K562 (cell line): ENCODE measurements at regions not wholly inside any gene's neighbourhood (a gene's known extent, or its start where the extent isn't known, plus 50 kb on each side); places are given as distances from the start of the nearest gene placed in this dataset.

ENCODE experiments used
- ATAC-seq: fragments of 200-7000 bp; cut with Tn5 transposase; 3 replicates; pipeline ENCODE4 v1.9.1; 2020; ENCODE audit warnings: moderate library complexity
- BruUV-seq: library from RNA; stranded (reverse); fragments of 400-500 nt; replicated peaks from 2 replicates; lab custom pipeline; 2021; lab: Mats Ljungman, UMichigan
- CTCF ChIA-PET: fragments of 300-600 bp; formaldehyde crosslinking; extraction: SDS; loops from one replicate; lab custom pipeline; 2021; ENCODE audit warnings: low intra/inter-chr PET ratio; lab: Yijun Ruan, JAX
- POLR2A ChIA-PET: fragments of 300-600, 350-650 bp; sonication (Branson Sonifier 250); formaldehyde crosslinking; extraction: SDS; loops from one replicate; lab custom pipeline; 2021; ENCODE audit warnings: antibody characterized with exemption, inconsistent platforms; lab: Yijun Ruan, JAX
- DNase-seq, 4 experiments: peaks; one replicate each; pipeline versions ENCODE4 v3.0.0 to v3.0.0-alpha.2; 2011 to 2018; ENCODE audit warnings: low spot score in 3 of 4, mixed read lengths in 3 of 4; ENCODE audit errors: extremely low read depth in 1 of 4
- FAIRE-seq: peaks from 2 replicates; lab custom pipeline; 2011; peaks lifted over from hg19 to GRCh38; lab: Jason Lieb, UNC
- H2AFZ ChIP-seq: 2 replicates; pipeline ENCODE4 v1.6.0; 2011; ENCODE audit warnings: low read depth, low read length, control low read depth, inconsistent platforms
- H3K27ac ChIP-seq: fragments of 200-600 bp; 3 replicates; pipeline ENCODE4 v1.8.0; 2011; ENCODE audit warnings: low read depth, mild to moderate bottlenecking, control low read depth, inconsistent platforms, low read length, moderate library complexity, mixed read lengths; ENCODE audit errors: extremely low read depth
- H3K27me3 ChIP-seq, 2 experiments: fragments of 300-600 bp in 1 of 2; 2 replicates in 1 of 2; 3 replicates in 1 of 2; pipeline versions ENCODE4 v1.6.0 to v1.8.0; 2011; ENCODE audit warnings: inconsistent platforms in 2 of 2, low read length in 2 of 2, mild to moderate bottlenecking in 1 of 2, mixed read lengths in 1 of 2, moderate library complexity in 1 of 2; ENCODE audit not compliant: control insufficient read depth in 2 of 2, insufficient read depth in 2 of 2
- H3K36me3 ChIP-seq: fragments of 300-600 bp; 3 replicates; pipeline ENCODE4 v1.8.0; 2011; ENCODE audit warnings: mild to moderate bottlenecking, low read length, inconsistent platforms; ENCODE audit not compliant: control insufficient read depth, insufficient read depth
- H3K4me1 ChIP-seq, 2 experiments: fragments of 200-600 bp in 1 of 2; replicated peaks in 1 of 2; 2 replicates in 1 of 2; 3 replicates in 1 of 2; pipeline versions ENCODE4 v1.5.1 to v1.8.0; 2011; ENCODE audit warnings: inconsistent platforms in 2 of 2, low read length in 2 of 2, mild to moderate bottlenecking in 1 of 2, mixed read lengths in 1 of 2, moderate library complexity in 1 of 2; ENCODE audit not compliant: control insufficient read depth in 2 of 2, insufficient read depth in 2 of 2
- H3K4me2 ChIP-seq: 2 replicates; pipeline ENCODE4 v1.6.1; 2011; ENCODE audit warnings: low read length, control low read depth, inconsistent platforms, mixed read lengths; ENCODE audit not compliant: insufficient read depth
- H3K4me3 ChIP-seq: fragments of 200-600 bp; sonication (generic), shearing (Covaris generic); 2 replicates; pipeline ENCODE4 v1.5.1; 2016; ENCODE audit warnings: control low read depth, inconsistent platforms
- H3K79me2 ChIP-seq: fragments of 200-600 bp; 3 replicates; pipeline ENCODE4 v1.8.0; 2011; ENCODE audit warnings: low read length, inconsistent platforms; ENCODE audit not compliant: control insufficient read depth, insufficient read depth
- H3K9ac ChIP-seq, 2 experiments: 2 replicates each; pipeline versions ENCODE4 v1.6.0 to v1.6.1; 2011; ENCODE audit warnings: low read depth in 2 of 2, low read length in 2 of 2, control low read depth in 1 of 2, inconsistent platforms in 1 of 2, mild to moderate bottlenecking in 1 of 2, mixed read lengths in 1 of 2; ENCODE audit not compliant: insufficient read depth in 1 of 2
- H3K9me1 ChIP-seq: one replicate; pipeline ENCODE4 v1.6.0; 2011; ENCODE audit warnings: inconsistent platforms, mild to moderate bottlenecking, low read length, moderate library complexity; ENCODE audit not compliant: control insufficient read depth, insufficient read depth
- H3K9me3 ChIP-seq: replicated peaks from 2 replicates; pipeline ENCODE4 v1.5.1; 2011; ENCODE audit warnings: low read depth, low read length, inconsistent platforms; ENCODE audit not compliant: control insufficient read depth, insufficient read depth
- H4K20me1 ChIP-seq: replicated peaks from 2 replicates; pipeline ENCODE4 v1.6.1; 2011; ENCODE audit warnings: low read length, inconsistent platforms, mixed read lengths; ENCODE audit not compliant: control insufficient read depth, insufficient read depth
- ELK1 ChIP-seq: sonication (generic); formaldehyde crosslinking; IDR thresholded peaks from 2 replicates; pipeline ENCODE4 v1.8.1; 2022; ENCODE audit warnings: missing genetic modification reagents
- ELK3 ChIP-seq: fragments of 450-650 bp; formaldehyde crosslinking; IDR thresholded peaks from 2 replicates; pipeline ENCODE4 v1.4.0; 2020; ENCODE audit warnings: mild to moderate bottlenecking
- ESRRA ChIP-seq: fragments of 450-650 bp; IDR thresholded peaks from 2 replicates; pipeline ENCODE4 v1.6.1; 2014; ENCODE audit warnings: low read depth, mild to moderate bottlenecking, moderate library complexity, borderline replicate concordance
- HDAC6 ChIP-seq: IDR thresholded peaks from 2 replicates; pipeline ENCODE4 v1.6.1; 2012; ENCODE audit warnings: low read depth, mild to moderate bottlenecking, control low read depth, inconsistent platforms, low read length, moderate library complexity
- MAFG ChIP-seq: fragments of 450-650 bp; conservative IDR thresholded peaks from 2 replicates; pipeline ENCODE4 v1.6.1; 2016; ENCODE audit warnings: missing genetic modification characterization, missing compliant biosample characterization
- PHF20 ChIP-seq: fragments of 450-650 bp; IDR thresholded peaks from 2 replicates; pipeline ENCODE4 v1.6.1; 2018; ENCODE audit not compliant: partially characterized antibody
- SNAPC5 ChIP-seq: fragments of 250-450 bp; sonication (Bioruptor Pico); IDR thresholded peaks from 2 replicates; pipeline ENCODE4 v1.8.0; 2021; ENCODE audit warnings: moderate library complexity, mild to moderate bottlenecking, inconsistent platforms
- ZBTB1 ChIP-seq: sonication (generic); formaldehyde crosslinking; IDR thresholded peaks from 2 replicates; pipeline ENCODE4 v1.8.1; 2023; ENCODE audit warnings: missing genetic modification reagents, low read depth, mild to moderate bottlenecking, borderline replicate concordance
- ZBTB11 ChIP-seq, 3 experiments: fragments of 200-800 bp in 1 of 3; fragments of 250-450 bp in 1 of 3; fragments of 450-650 bp in 1 of 3; sonication (Bioruptor Pico) in 1 of 3; sonication (Bioruptor generic) in 1 of 3; formaldehyde crosslinking in 1 of 3; IDR thresholded peaks; 2 replicates each; pipeline versions ENCODE4 v1.6.1 to v1.8.0; 2016 to 2022; ENCODE audit warnings: mild to moderate bottlenecking in 2 of 3, missing genetic modification characterization in 2 of 3, missing compliant biosample characterization in 1 of 3, moderate library complexity in 1 of 3
- ZNF239 ChIP-seq: fragments of 250-450 bp; sonication (Bioruptor Pico); IDR thresholded peaks from 2 replicates; pipeline ENCODE4 v1.4.0; 2020; ENCODE audit warnings: mild to moderate bottlenecking
- ZNF280B ChIP-seq: fragments of 250-450 bp; sonication (Bioruptor Pico); IDR thresholded peaks from 2 replicates; pipeline ENCODE4 v1.5.1; 2021; ENCODE audit warnings: mild to moderate bottlenecking
- ZNF75A ChIP-seq: fragments of 450-650 bp; formaldehyde crosslinking; IDR thresholded peaks from 2 replicates; pipeline ENCODE4 v1.4.0; 2020; ENCODE audit warnings: mild to moderate bottlenecking
- WGBS: fragments of 100-300 bp; shearing (Covaris generic); methylation state at CpG from one replicate; pipeline ENCODE4 v1.1.6; 2016; ENCODE audit warnings: low coverage, mixed read lengths; ENCODE audit not compliant: insufficient coverage; ENCODE audit errors: missing lambda C conversion rate; 5-methylcytosine and 5-hydroxymethylcytosine counted together
- in situ Hi-C: fragments of 300-500 bp; cut with MboI; formaldehyde crosslinking; loops from 4 replicates; pipeline ENCODE4 v1.15.0; 2018; ENCODE audit warnings: inconsistent platforms, mixed read lengths
- intact Hi-C: fragments of 100-400 bp; cut with micrococcal nuclease; formaldehyde crosslinking; loops from 2 replicates; pipeline ENCODE4 v1.14.2; 2022

GRCh38 chr4:179880756-179881155 lies 2362.4 kb upstream of the TENM3 start:
- H3K9me1 ChIP-seq: no peaks in the 10 kb centered on the region
- H3K27me3 ChIP-seq: no peaks in the 10 kb centered on the region
- H3K27ac ChIP-seq: no peak overlapping the region
- H3K4me2 ChIP-seq: no peak overlapping the region
- no peaks in the 10 kb centered on the region for H3K4me1 ChIP-seq
- H3K4me3 ChIP-seq: no peak overlapping the region
- WGBS: 0% methylated on average over 3 of the region's 3 CpGs
- DNase-seq (no peak), FAIRE-seq (no peak), ATAC-seq (no peak)
- ChIA-PET POLR2A (no interaction called here), CTCF (no interaction called here)
- no peaks in the 10 kb centered on the region for H3K79me2 ChIP-seq
- in situ Hi-C loops (no loop called here), intact Hi-C loops (no loop called here)
- no peaks in the 10 kb centered on the region for H4K20me1 ChIP-seq
- H3K9ac ChIP-seq: no peak overlapping the region
- H3K36me3 ChIP-seq: no peaks in the 10 kb centered on the region
- no peak overlapping the region for H2AFZ ChIP-seq
- no TSS peak for BruUV-seq
- no peaks in the 10 kb centered on the region for H3K9me3 ChIP-seq
- no peak for TF ChIP-seq ZNF239 (CRISPR knock-in tag)
- TF ChIP-seq MAFG (tag): no peak
- TF ChIP-seq ZBTB1 (CRISPR knock-in tag): no peak
- no peak for TF ChIP-seq ZNF75A (CRISPR knock-in tag)
- no peak for TF ChIP-seq ESRRA
- TF ChIP-seq ZNF280B (CRISPR knock-in tag): no peak
- TF ChIP-seq HDAC6: no peak
- TF ChIP-seq ELK3 (CRISPR knock-in tag): no peak
- no peak for TF ChIP-seq SNAPC5 (CRISPR knock-in tag)
- TF ChIP-seq PHF20: no peak
- TF ChIP-seq ZBTB11 (CRISPR knock-in tag; IDR thresholded peaks at IDR 0.05): no peak
- no peak for TF ChIP-seq ELK1 (CRISPR knock-in tag)
